ENCODE measurements at regions not wholly inside any gene's neighbourhood (a gene's known extent, or its start where the extent isn't known, plus 50 kb on each side); places are given as distances from the start of the nearest gene placed in this dataset.

GRCh38 chr2:150675807-150676206, 188.3 kb upstream of the RND3 start:
- Histone ChIP-seq H3K4me2 (ENCODE audit: insufficient read depth, low read length) (no peak overlapping the region), H3K9me3 (replicated peaks; ENCODE audit: control insufficient read depth, insufficient read depth, low read length) (no peaks in the 10 kb centered on the region), H3K36me3 (ENCODE audit: control insufficient read depth in 2 of 2, extremely low read depth in 1 of 2, insufficient read depth in 2 of 2, low read length in 2 of 2) (no peaks in the 10 kb centered on the region), H3K4me1 (ENCODE audit: control insufficient read depth, extremely low read depth, insufficient read depth, low read length) (no peaks in the 10 kb centered on the region), H3K27me3 (ENCODE audit: control insufficient read depth in 2 of 2, insufficient read depth in 2 of 2, low read length in 2 of 2) (no peaks in the 10 kb centered on the region), H3K27ac (ENCODE audit: insufficient read depth, low read depth, low read length) (no peak overlapping the region), H3K9me1 (replicated peaks; ENCODE audit: control insufficient read depth, extremely low read depth, insufficient read depth, low read length) (no peaks in the 10 kb centered on the region), H3K9ac (replicated peaks; ENCODE audit: extremely low read depth, insufficient read depth, low read length) (no peak overlapping the region), H2AFZ (ENCODE audit: low read depth, low read length) (no peak overlapping the region), H4K20me1 (replicated peaks; ENCODE audit: control insufficient read depth, extremely low read depth, insufficient read depth, low read length) (no peaks in the 10 kb centered on the region), H3K79me2 (ENCODE audit: control insufficient read depth, insufficient read depth, low read length) (no peaks in the 10 kb centered on the region), H3K4me3 (replicated peaks in 1 of 3; ENCODE audit: insufficient read depth in 1 of 3, low read depth in 1 of 3, low read length in 3 of 3) (no peak overlapping the region)
- BruUV-seq (replicated peaks), result no TSS peak
- FAIRE-seq, result no peak
- DNase-seq (ENCODE audit: low read depth, low spot score), result no peak
- TF ChIP-seq POLR2AphosphoS5 (IDR thresholded peaks at IDR 0.05; ENCODE audit: insufficient read depth, low read depth, low read length) (no peak), POLR2A (IDR thresholded peaks at IDR 0.05; ENCODE audit: low read depth, low read length) (no peak), MYC (IDR thresholded peaks at IDR 0.05; ENCODE audit: low read depth, low read length) (no peak), FOS (IDR thresholded peaks at IDR 0.05; ENCODE audit: borderline replicate concordance, insufficient read depth, low read length) (no peak), GATA2 (IDR thresholded peaks at IDR 0.05; ENCODE audit: insufficient read depth, insufficient read length, low read depth, low read length) (peak; percentile 89), CTCF (IDR thresholded peaks at IDR 0.05; ENCODE audit: extremely low read depth in 1 of 2, insufficient read depth in 1 of 2, low read depth in 1 of 2, low read length in 2 of 2) (no peak)
- dilution Hi-C loops (cut with MboI; ENCODE audit: extremely low pct_ligation_motif_present, low sequenced_read_pairs) (no loop called here), intact Hi-C loops (cut with micrococcal nuclease) (no loop called here)
- CTCF ChIA-PET, result no interaction called here
- POLR2A ChIA-PET, result no interaction called here

DNA sequence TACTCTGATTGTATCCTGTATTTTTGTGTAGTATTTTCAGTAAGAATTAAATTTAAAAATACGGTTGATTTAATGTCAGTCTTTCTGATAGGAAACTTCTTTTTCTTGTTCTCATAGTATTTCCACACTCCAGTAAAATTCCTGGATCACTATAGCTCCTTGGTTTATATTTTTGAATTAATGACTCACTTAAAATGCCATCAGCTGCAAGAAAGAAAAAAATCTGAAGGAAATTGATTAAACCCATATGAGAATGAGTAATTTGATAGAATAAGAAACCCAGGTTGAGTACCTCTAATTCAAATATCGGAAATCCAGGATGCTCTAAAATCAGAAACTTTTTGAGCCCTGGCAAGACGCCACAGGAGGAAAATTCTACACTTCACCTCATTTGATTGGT, 186.8 kb upstream of the RND3 start:
- intact Hi-C loops (cut with micrococcal nuclease), result no loop called here
- no peaks in the 10 kb centered on the region for H3K79me2 ChIP-seq (ENCODE audit: control insufficient read depth, insufficient read depth, low read length)
- H3K4me3 ChIP-seq (replicated peaks in 1 of 3; ENCODE audit: insufficient read depth in 1 of 3, low read depth in 1 of 3, low read length in 3 of 3), result no peak overlapping the region
- POLR2A ChIA-PET, result no interaction called here
- no peaks in the 10 kb centered on the region for H3K4me1 ChIP-seq (ENCODE audit: control insufficient read depth, extremely low read depth, insufficient read depth, low read length)
- TF ChIP-seq POLR2A (IDR thresholded peaks at IDR 0.05; ENCODE audit: low read depth, low read length) (no peak), MAX (IDR thresholded peaks at IDR 0.05; ENCODE audit: insufficient read depth, insufficient read length) (no peak), EZH2 (IDR thresholded peaks at IDR 0.05; ENCODE audit: borderline replicate concordance, low read depth, low read length, severe bottlenecking) (no peak), CTCF (IDR thresholded peaks at IDR 0.05; ENCODE audit: extremely low read depth in 1 of 2, insufficient read depth in 1 of 2, low read depth in 1 of 2, low read length in 2 of 2) (no peak), GATA2 (IDR thresholded peaks at IDR 0.05; ENCODE audit: insufficient read depth, insufficient read length, low read depth, low read length) (no peak), MYC (IDR thresholded peaks at IDR 0.05; ENCODE audit: low read depth, low read length) (no peak), FOS (IDR thresholded peaks at IDR 0.05; ENCODE audit: borderline replicate concordance, insufficient read depth, low read length) (no peak), JUN (IDR thresholded peaks at IDR 0.05; ENCODE audit: borderline replicate concordance, insufficient read depth, insufficient read length, low read depth) (no peak), POLR2AphosphoS5 (IDR thresholded peaks at IDR 0.05; ENCODE audit: insufficient read depth, low read depth, low read length) (no peak)
- BruUV-seq (replicated peaks), result no TSS peak
- no peak for DNase-seq (ENCODE audit: low read depth, low spot score)
- H3K9me3 ChIP-seq (replicated peaks; ENCODE audit: control insufficient read depth, insufficient read depth, low read length), result no peaks in the 10 kb centered on the region
- H3K36me3 ChIP-seq (ENCODE audit: control insufficient read depth in 2 of 2, extremely low read depth in 1 of 2, insufficient read depth in 2 of 2, low read length in 2 of 2), result no peaks in the 10 kb centered on the region
- H2AFZ ChIP-seq (ENCODE audit: low read depth, low read length), result no peak overlapping the region
- dilution Hi-C loops (cut with MboI; ENCODE audit: extremely low pct_ligation_motif_present, low sequenced_read_pairs), result no loop called here
- H3K27ac ChIP-seq (ENCODE audit: insufficient read depth, low read depth, low read length), result no peak overlapping the region
- H3K4me2 ChIP-seq (ENCODE audit: insufficient read depth, low read length), result no peak overlapping the region
- no peaks in the 10 kb centered on the region for H4K20me1 ChIP-seq (replicated peaks; ENCODE audit: control insufficient read depth, extremely low read depth, insufficient read depth, low read length)
- H3K9me1 ChIP-seq (replicated peaks; ENCODE audit: control insufficient read depth, extremely low read depth, insufficient read depth, low read length), result no peaks in the 10 kb centered on the region
- FAIRE-seq, result no peak
- no peak overlapping the region for H3K9ac ChIP-seq (replicated peaks; ENCODE audit: extremely low read depth, insufficient read depth, low read length)
- CTCF ChIA-PET, result no interaction called here
- H3K27me3 ChIP-seq (ENCODE audit: control insufficient read depth in 2 of 2, insufficient read depth in 2 of 2, low read length in 2 of 2), result no peaks in the 10 kb centered on the region

All from endothelial cell of umbilical vein (primary cell).